GM21737 (cell line): ENCODE measurements at regions not wholly inside any gene's neighbourhood (a gene's known extent, or its start where the extent isn't known, plus 50 kb on each side); places are given as distances from the start of the nearest gene placed in this dataset.

Source experiments
- ATAC-seq: cut with Tn5 transposase; IDR thresholded peaks from one replicate; pipeline ENCODE4 v1.9.1; 2021; ENCODE audit warnings: mild to moderate bottlenecking, moderate library complexity; ENCODE audit not compliant: unreplicated experiment

DNA sequence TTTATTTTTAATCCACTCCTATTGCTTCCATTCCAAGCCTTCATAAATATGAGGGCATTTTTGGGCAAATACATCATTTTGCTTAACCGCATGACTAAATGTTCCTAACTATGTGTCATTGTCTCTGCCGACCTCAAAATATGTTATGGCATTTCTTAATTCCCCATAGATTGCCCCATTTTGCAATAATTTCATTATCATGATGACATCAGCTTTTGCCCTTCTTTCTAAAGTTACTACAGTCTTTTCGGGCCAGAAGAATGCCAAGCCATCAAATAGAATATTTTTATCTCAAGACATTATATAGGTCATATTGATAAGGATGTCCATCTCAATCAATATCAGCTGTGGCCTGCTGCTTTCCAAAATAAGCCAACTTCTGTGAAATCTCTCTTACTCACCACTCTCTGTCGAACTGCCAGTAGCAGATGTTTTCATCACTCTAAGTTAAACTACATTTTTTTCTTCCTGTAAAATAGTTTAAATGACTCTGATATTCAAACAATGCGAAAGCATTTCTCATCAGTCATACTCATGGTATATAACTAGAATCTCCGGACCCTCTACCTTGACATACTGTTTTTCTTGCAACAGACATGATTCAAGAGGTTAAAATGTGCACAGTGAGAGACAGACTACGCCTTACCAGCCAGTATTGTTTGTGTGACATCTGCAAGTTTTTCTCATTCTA lies 1254.6 kb upstream of the CELF2 start:
- no peak for ATAC-seq

DNA sequence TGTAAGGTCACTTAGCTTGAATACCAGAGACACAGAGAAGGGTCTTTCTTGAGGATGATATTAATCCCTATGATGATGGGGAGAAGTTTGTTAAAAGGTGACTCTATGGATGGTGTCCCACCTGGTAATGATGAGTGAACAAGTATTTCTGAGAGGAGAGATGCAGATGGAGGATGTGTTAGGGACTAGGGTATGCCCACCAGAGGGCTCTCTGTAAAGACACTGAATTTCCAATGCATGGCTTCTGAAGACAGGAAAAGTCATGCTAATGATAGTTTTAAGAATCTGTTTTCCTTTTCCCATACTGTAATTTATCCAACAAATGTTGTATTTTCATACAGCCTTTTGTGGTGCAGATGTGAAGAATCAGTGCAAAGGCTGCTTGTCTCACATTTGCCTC lies 1250.9 kb upstream of the CELF2 start:
- no peak for ATAC-seq

DNA sequence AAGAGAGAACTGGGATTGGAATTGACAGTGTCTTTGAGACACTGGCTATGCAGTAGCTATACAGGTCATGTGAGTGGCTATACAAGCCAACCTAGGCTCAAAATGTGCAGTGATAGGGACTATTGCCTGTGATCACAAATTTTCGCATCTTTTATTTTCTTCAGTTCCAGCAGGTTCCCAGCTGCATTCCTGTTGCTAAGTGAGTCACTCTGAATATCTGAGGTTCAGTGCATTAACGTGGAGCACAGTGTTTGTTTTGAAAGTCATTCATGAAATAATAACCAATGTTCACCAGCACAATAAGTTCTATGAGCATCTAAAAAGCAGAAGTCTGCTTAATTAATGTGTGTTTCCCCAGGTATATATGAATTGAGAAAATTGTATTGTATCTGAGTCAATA lies 1236.0 kb upstream of the CELF2 start:
- no peak for ATAC-seq

DNA sequence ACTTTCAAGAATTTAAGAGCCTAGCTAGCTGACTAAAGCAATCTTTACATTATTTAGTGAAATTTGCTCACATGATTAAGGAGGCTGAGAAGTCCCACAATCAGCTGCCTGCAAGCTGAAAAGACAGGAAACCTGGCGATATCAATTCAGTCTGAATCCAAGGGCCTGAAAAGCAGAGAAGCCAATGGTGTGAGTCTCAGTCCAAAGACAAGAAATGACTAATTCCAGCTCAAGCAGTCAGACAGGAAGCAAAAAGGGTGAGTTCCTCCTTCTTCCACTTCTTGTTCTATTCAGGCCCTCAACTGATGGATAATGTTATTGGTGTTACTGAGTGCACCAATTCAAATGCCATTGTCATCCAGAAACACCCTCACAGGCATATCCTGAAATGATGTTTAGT lies 1231.6 kb upstream of the CELF2 start:
- ATAC-seq = no peak

DNA sequence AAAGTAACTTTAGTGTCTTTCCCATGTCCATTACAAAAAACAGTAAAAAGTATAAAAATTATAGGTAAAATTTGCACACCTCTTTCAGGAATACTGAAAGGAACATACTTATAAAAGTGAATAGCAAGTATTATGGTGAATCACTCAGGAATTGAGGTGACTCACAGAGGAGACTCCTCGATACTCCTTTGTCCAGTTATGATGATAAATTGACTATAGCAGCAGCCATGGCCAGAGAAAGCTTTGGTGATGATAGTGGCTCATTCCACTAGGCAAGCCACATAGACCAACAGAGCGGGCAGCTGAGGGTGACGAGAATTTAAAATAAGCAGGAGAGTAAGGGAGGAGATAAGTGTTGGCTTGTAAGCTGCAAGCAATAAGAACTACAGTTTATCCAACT lies 1231.1 kb upstream of the CELF2 start:
- no peak for ATAC-seq

DNA sequence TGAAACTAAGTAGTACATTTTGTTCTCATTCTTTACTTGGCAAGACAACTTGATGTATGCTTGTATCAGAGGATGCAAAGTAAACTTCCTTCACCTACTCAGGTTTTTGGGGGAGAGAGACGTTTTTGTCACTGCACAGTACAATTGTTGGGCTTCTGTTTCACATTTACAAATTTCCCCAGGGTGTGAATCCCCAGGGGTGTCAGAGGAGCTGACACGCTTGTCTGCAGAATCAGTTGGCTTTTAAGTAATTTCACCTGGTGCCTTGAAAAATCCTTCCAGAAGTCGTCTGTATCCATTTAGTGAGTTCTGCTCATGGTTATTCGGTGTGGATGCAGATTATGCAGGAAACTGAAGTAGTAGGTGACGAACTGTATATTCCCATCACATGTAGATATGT lies 1227.7 kb upstream of the CELF2 start:
- no peak for ATAC-seq

DNA sequence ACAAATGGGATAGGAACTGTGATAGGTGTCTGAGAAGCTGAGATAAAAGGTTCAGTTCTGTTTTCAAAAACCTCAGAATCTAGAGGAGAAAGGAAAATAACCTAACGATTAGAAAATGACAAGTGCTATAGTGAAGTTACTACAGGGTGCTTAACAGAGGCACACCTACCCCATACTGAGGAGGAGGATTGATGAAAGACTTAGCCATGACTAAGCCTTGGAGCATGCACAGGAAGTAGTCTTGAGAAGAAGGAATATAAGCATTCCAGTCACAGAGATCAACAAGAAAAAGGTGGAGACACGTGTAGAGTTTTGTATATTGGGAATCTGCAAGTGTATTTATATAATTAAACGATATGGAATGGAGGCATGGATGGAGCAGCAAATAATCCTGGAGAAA lies 1225.5 kb upstream of the CELF2 start:
- ATAC-seq = no peak

DNA sequence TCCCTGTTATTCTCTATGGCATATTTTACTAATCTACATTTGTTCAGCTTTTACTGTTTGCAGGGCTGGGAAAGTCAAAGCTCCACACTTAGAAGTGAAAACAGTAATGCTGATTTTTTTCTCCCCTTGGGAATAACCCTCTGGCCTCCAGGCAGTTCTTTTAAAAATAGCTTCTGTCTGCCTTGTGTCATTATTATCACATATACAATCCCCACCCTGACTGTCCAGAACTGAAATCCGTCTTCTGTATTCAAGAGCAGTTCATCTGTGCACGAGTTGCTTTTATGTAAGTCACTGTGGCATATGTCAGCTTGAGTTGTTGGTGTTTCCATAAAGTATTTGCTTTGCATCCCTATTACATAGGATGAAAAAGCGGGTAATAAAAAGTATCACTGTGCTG lies 1221.1 kb upstream of the CELF2 start:
- ATAC-seq = no peak

DNA sequence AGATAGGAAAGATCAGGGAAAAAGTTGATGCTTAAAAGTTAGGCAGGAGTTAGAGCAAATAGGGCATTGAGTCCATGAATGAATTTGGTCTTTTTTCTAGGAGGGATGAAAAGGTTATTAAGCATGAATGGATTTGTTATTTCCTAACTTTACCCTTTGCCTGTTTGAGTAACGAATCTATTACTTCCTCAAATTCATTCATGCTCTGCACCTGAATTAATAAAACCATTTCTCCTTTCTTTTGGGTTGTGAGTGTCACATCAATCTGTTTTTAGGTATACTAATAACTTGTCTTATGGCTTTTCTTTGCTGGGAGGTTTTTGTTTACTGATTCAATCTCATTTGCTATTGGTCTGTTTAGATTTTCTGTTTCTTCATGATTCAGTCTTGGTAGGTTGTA lies 1217.7 kb upstream of the CELF2 start:
- no peak for ATAC-seq

DNA sequence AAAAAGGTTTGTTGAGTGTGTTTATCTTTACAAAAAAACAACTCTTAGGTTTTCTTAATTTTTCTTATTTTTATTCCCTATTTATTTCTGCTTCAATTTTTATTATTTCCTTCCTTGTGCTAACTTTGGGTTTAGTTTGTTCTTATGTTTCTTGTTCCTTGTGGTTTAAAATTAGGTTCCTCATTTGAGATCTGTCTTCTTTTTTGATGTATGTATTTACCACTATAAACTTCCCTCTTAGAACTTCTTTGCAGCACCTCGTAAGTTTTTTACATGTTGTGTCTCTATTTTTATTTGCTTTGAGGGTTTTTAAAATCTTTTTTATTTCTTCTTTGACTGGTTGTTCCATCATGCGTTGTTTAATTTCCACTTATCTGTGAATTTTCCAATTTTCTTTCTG lies 1217.1 kb upstream of the CELF2 start:
- no peak for ATAC-seq

DNA sequence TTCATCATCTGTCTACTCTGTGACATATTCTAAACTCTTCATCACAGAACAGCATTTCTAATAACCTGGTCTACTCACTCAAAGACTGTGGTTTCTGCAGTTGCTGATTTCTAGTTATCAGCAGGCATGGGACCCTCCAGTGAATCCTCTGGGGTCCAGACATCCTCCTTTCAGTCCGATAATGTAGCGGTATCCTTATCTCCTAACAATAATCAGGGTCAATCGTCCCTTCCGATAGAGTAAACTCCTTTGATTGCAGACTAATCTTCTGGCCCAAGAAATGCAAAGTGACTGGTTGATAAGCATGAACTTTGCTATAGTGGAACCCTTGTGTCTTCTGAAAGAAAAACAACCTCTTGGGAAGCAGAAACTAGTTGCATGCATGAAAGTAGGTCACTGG lies 1209.8 kb upstream of the CELF2 start:
- ATAC-seq = no peak

DNA sequence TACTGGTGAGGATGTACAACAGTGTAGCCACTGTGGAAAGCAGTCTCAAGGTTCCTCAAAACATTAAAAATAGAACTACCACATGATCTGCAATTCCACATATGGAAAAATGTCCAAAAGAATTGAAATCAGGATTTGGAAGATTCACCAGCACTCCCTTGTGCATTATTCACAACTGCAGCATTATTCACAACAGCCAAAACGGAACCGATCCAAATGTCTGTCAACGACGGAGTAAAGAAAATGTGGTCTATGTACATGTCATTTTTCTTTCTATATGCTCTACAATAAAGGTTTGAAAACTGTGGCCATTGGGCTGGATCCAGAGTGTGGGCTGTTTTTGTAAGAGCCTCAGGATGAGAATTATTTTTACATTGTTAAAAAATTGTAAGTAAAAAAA lies 1206.1 kb upstream of the CELF2 start:
- no peak for ATAC-seq

DNA sequence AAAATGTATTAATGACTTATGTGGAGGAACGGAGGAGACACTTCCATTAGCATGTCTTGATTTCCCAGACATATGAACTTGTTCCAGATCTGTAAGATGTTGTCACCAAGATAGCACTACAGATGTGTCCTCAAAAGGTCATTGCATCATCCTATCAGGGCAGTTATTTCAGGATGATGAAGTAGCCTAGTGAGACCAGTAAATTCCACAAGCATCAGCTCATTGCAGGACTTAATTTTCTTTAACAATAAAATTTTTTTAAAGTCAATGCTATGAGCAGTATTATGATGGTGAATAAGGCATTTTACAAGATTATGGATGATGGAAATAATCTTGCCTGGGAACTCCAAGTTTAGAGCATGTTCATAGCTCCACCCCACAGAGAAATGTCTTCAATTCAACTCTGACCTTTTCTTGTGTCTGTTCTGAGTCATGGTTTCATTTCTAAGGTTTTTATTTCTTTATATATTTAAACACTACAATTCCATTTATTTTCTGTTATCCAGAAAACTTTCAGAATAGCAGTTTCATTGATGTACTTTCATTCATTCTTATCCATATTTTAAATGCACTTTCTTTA lies 1203.3 kb upstream of the CELF2 start:
- ATAC-seq = no peak

DNA sequence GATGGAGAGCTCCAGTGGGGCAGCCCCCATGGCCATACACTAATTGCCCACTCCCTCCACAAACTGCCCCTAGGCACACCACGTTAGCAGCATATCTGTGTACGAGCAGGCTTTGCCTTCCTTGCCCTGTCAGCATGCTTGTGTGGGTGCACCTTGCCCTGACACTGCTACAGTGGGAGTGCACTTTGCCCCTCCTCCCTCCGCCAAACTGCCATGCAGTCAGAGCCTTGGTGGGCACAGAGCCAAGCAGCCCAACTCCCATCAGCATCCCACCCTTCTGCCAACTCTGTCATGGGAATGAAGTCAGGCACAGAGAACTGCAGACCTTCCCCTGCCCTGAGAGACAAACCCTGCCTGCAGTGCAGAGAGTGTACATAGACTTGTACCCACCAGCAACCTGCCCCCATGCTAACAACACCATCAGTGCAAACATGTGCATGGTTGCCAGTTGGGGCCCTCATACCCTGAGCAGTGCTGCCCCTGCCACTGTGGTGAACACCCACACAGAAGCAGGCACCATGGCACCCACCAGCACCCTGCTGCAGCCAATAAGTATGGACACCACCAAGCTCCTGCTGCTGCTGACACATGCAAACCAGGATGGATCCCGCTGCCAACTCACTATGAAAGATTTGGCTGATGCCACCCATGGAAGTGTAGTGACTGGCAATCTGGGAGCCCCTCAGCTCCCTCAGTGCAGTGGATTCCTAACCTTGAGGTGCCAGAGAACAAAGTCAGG lies 1197.7 kb upstream of the CELF2 start:
- no peak for ATAC-seq

DNA sequence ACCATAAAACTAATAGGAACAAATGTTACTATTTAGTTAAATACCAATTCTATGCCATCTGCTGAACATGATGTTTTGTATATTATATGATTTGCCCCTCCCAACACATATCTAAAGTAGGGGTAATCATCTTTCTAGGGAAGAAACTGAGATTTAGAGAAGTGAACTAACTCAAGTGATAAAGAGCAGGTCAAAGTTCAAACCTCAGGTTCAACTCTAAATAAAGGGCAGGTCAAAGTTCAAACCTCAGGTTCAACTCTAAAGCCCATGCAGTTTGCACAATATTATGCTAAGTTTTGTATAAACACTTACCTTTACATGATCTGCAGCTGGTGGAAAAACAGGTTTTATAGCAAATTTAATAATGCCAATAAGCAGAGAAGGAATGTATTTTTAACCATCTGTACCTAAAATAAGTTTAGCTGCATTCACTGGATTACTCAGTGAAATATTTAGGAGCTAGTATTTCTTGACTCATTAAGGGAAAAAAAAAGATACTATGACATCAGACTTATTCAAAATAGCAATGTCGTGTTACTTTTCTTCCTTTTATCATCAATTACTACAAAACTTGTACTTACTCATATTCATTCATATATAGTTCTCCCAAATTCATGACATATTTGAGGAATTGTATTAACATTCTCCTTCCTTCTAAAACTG lies 1194.3 kb upstream of the CELF2 start:
- no peak for ATAC-seq

DNA sequence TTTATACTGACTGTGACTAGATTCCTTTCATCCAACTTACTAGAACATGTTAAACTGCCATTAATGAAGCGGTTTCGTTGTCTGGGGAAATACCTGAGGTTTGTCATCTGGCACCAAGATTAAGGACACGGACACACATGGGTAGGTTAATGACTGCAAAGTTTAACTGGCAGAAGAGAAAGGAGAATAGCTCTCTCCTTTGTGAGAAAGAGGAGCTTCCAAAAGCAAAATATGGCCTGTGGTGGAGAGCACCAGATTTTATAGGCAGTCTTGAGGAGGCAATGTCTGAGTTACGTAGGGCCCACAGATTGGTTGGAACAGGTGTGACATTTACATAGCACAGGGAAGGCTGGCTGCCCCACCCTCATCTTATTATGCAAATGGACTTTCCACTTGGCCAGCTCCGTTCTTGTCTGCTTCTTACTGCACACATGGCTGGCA lies 1193.0 kb upstream of the CELF2 start:
- no peak for ATAC-seq

DNA sequence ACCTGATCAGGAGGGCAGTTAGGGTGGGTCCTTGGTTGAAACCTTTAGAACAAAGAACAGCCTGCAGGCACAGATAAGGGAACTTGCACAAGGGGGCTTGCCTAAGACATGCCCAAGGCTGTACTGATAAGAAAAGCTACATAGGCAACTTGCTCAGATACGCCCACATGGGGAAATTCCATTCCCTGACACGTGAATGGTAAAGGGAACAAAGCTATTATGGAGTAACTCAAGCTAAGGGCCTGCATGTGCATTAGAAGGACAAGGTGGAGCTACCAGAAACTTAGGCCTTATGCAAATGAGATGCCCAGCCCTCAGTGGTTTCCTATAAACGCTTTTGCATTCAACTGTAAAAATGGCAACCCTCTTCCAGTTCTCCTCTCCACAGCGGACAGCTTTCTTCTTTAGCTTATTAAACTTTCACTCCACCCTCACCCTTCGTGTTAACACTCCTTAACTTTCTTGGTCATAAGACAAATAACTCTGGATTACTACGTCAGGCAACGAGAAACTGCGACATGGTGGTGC lies 1192.1 kb upstream of the CELF2 start:
- no peak for ATAC-seq

DNA sequence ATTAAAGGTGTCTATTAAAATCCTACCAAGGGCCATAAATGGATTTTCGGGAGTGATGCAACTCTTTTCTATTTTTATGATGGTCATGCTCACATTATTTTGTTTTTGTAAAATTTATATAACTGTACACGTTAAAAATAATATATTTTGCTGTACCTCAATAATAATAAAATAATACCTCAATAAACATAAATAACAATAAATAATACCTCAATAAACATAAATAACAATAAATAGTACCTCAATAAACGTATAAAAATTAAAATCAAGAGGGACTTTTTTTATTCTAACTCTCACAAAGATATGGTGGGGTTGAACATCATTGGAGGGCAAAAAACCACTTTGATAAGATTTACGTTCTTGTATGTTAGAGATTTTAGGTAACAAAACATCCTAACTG lies 1189.6 kb upstream of the CELF2 start:
- ATAC-seq = no peak

DNA sequence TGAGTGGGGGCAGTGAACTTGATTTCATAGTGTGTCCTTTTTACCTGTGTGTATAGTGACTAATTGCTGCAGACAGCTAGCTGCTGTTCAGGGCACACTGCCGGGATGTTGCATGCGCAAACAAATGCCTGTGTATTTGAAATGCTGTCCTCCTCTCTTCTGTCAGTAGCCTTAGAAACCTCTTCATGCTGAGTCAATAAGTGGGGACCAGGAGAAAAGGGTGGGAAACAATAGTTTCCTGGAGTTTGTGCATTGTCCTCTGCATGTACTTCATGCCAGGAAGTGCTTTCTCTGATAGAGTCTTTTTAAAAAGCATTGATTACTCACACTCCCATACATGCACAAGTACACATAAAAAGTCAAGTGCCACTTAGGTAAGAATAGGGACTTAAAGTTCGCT lies 1183.7 kb upstream of the CELF2 start:
- ATAC-seq = no peak

DNA sequence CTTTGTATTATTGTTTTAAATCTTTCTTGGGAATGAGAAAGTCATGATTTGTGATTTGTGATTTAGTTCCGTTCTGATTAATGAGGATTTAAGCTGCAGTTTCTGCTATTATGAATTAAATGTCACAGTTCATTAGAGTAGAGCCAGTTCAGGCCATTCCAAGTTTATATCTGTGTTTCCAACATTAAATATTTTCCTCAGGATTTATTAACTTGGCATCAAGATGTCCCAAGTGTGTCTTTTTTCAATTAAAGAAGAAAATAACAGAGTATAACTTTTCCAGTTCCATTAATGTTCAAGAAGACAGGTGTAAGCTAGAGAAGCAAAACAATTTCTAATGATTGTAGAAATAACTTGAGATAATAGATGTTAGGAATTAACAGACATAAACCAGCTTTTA lies 1183.2 kb upstream of the CELF2 start:
- no peak for ATAC-seq

DNA sequence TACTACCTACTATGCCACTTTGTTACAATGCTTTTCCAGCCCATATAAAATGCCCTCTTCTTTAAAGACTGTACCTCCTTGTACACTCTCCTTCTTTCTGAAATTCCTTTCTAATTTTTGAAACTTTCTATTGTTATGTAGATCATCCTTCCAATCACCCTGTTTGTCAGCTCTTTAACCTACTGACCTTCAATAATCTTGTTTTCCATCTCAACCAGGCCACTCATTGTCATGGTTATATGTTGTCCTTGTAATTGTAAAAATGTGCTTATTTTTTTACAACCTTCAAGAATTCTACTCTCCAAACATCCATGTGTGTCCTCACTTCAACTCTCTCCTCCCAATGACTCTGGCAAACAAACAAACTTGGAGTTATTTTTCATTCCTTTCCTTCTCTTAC lies 1172.6 kb upstream of the CELF2 start:
- ATAC-seq = no peak

DNA sequence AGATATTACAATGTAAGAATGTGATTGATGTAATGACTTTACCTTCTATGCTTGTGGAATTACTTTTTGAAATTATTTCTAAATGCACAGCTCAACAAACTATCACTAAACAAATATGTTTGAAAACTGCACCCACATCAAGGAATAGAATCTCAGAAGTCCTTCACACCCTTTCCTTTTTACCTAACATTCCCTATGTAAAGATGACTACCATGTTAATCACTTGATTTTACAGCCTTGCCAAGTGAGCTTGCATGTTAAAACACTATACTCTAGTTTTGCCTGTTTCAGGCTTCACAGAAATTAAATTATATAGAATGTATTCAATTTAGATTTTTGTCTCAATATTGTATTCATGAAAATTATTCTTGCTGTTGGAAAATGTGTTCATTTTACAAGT lies 1169.4 kb upstream of the CELF2 start:
- no peak for ATAC-seq
